Choroid plexus epithelial cell (primary cell): ENCODE measurements at regions not wholly inside any gene's neighbourhood (a gene's known extent, or its start where the extent isn't known, plus 50 kb on each side); places are given as distances from the start of the nearest gene placed in this dataset.

Experiments
- DNase-seq: peaks from one replicate; pipeline ENCODE4 v3.0.0-alpha.2; 2010; ENCODE audit warnings: low read depth
- H3K4me3 ChIP-seq: 2 replicates; pipeline ENCODE4 v1.5.1; 2011; ENCODE audit warnings: low read depth, mild to moderate bottlenecking, control low read depth, low read length, moderate library complexity
- TF ChIP-seq, protein P1 (sequence below): conservative IDR thresholded peaks from 2 replicates; pipeline ENCODE4 v1.5.1; 2011; ENCODE audit warnings: low read depth, mild to moderate bottlenecking, control low read depth, inconsistent platforms, low read length, moderate library complexity

DNA sequence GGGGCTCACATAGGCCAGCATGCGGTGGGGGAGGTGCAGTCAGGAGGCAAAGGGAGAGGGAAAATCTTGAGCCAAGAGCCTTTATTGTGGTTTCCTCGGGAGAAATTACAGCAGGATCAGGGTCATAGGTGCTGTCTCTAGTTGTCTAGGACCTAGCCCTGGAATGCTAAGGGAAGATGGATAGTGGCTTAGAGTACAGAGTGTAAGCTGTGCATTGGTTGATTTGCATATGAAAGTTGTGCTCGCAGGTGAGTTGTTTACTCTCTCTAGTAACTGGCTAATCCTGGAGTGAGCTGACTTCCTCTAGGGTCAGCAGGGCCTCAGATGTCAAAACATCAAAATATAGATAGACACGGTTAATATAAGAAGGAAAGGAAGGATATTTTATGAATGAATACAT, 877.7 kb downstream of the TLE4 start:
- DNase-seq = no peak
- TF ChIP-seq, protein P1, sequence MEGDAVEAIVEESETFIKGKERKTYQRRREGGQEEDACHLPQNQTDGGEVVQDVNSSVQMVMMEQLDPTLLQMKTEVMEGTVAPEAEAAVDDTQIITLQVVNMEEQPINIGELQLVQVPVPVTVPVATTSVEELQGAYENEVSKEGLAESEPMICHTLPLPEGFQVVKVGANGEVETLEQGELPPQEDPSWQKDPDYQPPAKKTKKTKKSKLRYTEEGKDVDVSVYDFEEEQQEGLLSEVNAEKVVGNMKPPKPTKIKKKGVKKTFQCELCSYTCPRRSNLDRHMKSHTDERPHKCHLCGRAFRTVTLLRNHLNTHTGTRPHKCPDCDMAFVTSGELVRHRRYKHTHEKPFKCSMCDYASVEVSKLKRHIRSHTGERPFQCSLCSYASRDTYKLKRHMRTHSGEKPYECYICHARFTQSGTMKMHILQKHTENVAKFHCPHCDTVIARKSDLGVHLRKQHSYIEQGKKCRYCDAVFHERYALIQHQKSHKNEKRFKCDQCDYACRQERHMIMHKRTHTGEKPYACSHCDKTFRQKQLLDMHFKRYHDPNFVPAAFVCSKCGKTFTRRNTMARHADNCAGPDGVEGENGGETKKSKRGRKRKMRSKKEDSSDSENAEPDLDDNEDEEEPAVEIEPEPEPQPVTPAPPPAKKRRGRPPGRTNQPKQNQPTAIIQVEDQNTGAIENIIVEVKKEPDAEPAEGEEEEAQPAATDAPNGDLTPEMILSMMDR = no peak
- H3K4me3 ChIP-seq = no peak overlapping the region

DNA sequence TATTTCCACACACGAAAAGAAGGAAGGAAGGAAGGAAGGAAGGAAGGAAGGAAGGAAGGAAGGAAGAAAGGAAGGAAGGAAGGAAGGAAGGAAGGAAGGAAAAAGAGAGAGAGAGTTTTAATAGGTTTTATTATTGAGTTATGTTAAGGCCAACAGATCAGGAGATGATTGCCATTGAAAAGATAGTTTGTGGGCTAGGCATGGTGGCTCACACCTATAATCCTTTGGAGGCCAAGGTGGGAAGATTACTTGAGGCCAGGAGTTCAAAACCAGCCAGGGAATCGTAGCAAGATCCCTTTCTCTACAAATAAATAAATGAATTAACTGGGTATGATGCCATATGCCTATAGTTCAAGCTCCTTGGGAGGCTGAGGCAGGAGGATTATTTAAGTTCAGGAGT, 877.2 kb downstream of the TLE4 start:
- no peak overlapping the region for H3K4me3 ChIP-seq
- DNase-seq = no peak
- TF ChIP-seq, protein P1 = no peak

DNA sequence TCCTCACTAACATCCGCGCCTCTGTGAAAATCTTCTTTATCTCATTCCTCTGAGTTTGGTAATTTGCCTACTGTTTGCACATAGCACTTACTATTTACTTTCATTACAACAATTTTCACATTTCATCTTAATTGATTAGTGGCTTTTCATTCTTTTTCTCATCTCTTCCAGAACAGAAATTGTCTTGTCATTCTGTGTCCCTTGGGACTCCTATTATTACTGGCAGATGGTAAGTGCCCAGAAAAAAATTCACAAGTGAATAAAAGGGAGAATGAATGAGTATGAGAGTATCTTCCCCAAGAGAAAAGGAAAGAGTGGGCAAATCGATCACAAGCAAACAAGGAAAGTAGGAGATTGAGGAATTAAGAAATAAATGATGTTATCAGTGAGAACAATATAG, 876.1 kb downstream of the TLE4 start:
- no peak for DNase-seq
- H3K4me3 ChIP-seq = no peak overlapping the region
- TF ChIP-seq, protein P1 = no peak

DNA sequence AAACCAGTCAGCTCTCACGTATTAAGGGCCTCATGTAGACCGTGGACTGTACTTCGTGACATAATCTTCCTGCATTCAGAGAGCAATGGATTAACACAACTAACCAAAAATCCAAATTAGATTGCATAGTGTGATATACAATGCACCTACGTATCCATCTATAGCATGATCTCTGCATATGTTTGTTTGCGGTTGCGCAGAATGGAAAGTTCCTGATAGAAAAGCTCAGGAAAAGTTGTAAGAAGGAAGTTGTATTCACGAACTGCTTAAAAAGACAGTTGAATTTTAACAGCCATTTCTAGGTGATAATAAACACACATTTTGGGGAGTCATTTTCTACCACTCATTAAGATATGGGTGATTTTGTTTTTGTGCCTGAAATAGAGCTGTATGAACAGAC, 869.0 kb downstream of the TLE4 start:
- H3K4me3 ChIP-seq = no peak overlapping the region
- DNase-seq = no peak
- TF ChIP-seq, protein P1 = no peak

DNA sequence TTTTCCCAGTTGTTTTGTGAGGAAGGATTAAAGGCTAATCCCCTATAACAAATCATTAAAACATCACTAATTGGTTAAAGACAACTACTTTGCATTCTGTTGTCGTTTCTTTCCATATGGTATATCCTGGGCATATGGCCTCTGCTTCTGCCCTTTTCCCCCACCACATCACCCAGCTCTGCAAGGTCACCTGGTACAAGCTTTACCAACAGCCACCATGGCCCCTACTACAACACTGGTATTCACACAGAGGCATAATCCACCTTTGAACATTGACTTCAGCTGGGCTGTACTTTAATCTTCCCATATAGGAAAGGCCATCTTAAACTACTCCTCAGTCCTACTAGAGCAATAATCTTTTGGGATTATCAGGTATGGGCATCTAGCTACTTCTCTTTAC, 866.1 kb downstream of the TLE4 start:
- TF ChIP-seq, protein P1 = no peak
- H3K4me3 ChIP-seq = no peak overlapping the region
- DNase-seq = no peak

DNA sequence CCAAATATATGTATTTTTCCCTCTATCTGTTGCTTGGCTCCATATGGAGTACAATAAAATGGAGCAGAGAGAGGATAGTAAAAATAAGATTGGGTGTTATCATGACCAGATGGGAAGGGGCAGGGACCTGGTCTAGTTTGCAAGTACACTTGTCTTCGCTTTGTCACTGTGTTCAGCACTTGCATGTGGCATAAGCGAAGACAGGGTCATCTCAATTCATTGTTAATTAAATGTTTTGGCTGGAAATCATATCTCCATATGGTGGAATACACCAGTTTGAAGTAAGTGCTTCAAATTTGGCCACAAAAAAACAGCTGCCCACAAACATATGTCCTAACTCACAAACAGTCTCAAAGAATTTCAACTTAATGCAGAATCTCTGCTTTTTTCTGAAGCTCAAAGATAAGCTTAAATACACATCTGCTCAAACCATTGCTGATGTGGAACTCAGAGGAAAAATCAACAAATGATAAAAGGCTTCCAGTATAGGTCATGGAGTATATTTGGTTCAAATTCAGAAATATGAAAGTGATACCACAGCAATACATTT, 865.4 kb downstream of the TLE4 start:
- TF ChIP-seq, protein P1 = no peak
- DNase-seq = no peak
- no peak overlapping the region for H3K4me3 ChIP-seq

DNA sequence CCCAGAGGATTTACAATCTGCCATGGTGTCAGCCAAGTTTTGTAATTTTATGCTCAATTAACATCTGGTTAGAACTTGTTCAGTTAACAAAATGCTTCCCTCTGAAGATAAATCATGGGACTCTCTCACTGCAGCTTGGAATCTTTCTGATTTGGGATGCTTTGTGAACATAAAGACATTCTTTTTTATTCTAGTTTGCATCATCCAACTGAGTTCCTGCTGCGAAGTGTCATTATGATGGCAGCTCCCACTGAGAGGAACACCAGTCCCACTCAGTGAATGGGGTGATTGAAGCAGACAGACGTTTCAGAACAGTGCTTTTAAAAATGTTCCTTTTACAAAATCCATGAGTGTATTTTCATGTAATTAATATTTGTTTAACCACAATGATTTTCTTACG, 863.8 kb downstream of the TLE4 start:
- TF ChIP-seq, protein P1 = no peak
- DNase-seq = no peak
- no peak overlapping the region for H3K4me3 ChIP-seq
